Stimulated activated CD8-positive, alpha-beta memory T cell treated with anti-CD3 and anti-CD28 coated beads, Interleukin-4, amount 100 ng/mL, for 24 hours (primary cell): ENCODE measurements at regions not wholly inside any gene's neighbourhood (a gene's known extent, or its start where the extent isn't known, plus 50 kb on each side); places are given as distances from the start of the nearest gene placed in this dataset.

Experiments
- DNase-seq: peaks from one replicate; pipeline ENCODE4 v3.0.0-alpha.2; 2020; ENCODE audit warnings: low read depth

- no peak for DNase-seq
These were observed 343.3 kb upstream of the MKI67 start for GRCh38 chr10:128469515-128469914.

- DNase-seq = no peak
These were observed 344.2 kb upstream of the MKI67 start for GRCh38 chr10:128470321-128470965.

- no peak for DNase-seq
These were observed 344.9 kb upstream of the MKI67 start for GRCh38 chr10:128471151-128471550.

GRCh38 chr10:128472196-128472595 is 346.0 kb upstream of the MKI67 start:
- DNase-seq = no peak

- DNase-seq = no peak
These were observed 347.2 kb upstream of the MKI67 start for GRCh38 chr10:128473396-128473795.

GRCh38 chr10:128473911-128474310 is 347.7 kb upstream of the MKI67 start:
- DNase-seq = no peak

GRCh38 chr10:128474571-128474970 is 348.3 kb upstream of the MKI67 start:
- DNase-seq = no peak

- DNase-seq = no peak
These were observed 349.6 kb upstream of the MKI67 start for GRCh38 chr10:128475686-128476367.

- DNase-seq = no peak
These were observed 350.1 kb upstream of the MKI67 start for GRCh38 chr10:128476368-128476725.

- DNase-seq = no peak
These were observed 350.6 kb upstream of the MKI67 start for GRCh38 chr10:128476845-128477244.

GRCh38 chr10:128480601-128481000 is 354.4 kb upstream of the MKI67 start:
- no peak for DNase-seq

GRCh38 chr10:128481152-128481840 is 355.1 kb upstream of the MKI67 start:
- no peak for DNase-seq

GRCh38 chr10:128482052-128482451 is 355.8 kb upstream of the MKI67 start:
- DNase-seq = no peak

GRCh38 chr10:128483216-128483615 is 357.0 kb upstream of the MKI67 start:
- DNase-seq = no peak

- no peak for DNase-seq
These were observed 357.8 kb upstream of the MKI67 start for GRCh38 chr10:128484041-128484440.

- no peak for DNase-seq
These were observed 359.5 kb upstream of the MKI67 start for GRCh38 chr10:128485701-128486235.

GRCh38 chr10:128487517-128487916 is 361.3 kb upstream of the MKI67 start:
- no peak for DNase-seq

GRCh38 chr10:128489324-128490247 is 363.4 kb upstream of the MKI67 start:
- no peak for DNase-seq

GRCh38 chr10:128491686-128492085 is 365.5 kb upstream of the MKI67 start:
- DNase-seq = no peak

- DNase-seq = no peak
These were observed 367.6 kb upstream of the MKI67 start for GRCh38 chr10:128493811-128494210.

GRCh38 chr10:128494665-128495064 is 368.4 kb upstream of the MKI67 start:
- no peak for DNase-seq
